WERI-Rb-1 (cell line): ENCODE measurements at regions not wholly inside any gene's neighbourhood (a gene's known extent, or its start where the extent isn't known, plus 50 kb on each side); places are given as distances from the start of the nearest gene placed in this dataset.

Source experiments
- DNase-seq: peaks from one replicate; pipeline ENCODE4 v3.0.0-alpha.2; 2020
- H3K27ac ChIP-seq: fragments of 250-450 bp; sonication (Bioruptor Pico); 2 replicates; pipeline ENCODE4 v1.5.1; 2020; ENCODE audit warnings: mild to moderate bottlenecking, moderate library complexity
- H3K27me3 ChIP-seq: fragments of 250-450 bp; sonication (Bioruptor Pico); 2 replicates; pipeline ENCODE4 v1.5.1; 2021; ENCODE audit warnings: mild to moderate bottlenecking, low read depth, moderate library complexity; ENCODE audit not compliant: insufficient read depth, severe bottlenecking
- H3K36me3 ChIP-seq: fragments of 250-450 bp; sonication (Bioruptor Pico); 2 replicates; pipeline ENCODE4 v1.5.1; 2020; ENCODE audit warnings: mild to moderate bottlenecking, moderate library complexity
- H3K4me3 ChIP-seq: 2 replicates; pipeline ENCODE4 v1.5.1; 2011; ENCODE audit warnings: low read depth, mild to moderate bottlenecking, control low read depth, low read length
- H3K9me3 ChIP-seq: fragments of 250-450 bp; sonication (Bioruptor Pico); 2 replicates; pipeline ENCODE4 v1.5.1; 2021; ENCODE audit warnings: mild to moderate bottlenecking, moderate library complexity; ENCODE audit not compliant: severe bottlenecking
- CTCF ChIP-seq: IDR thresholded peaks from 2 replicates; pipeline ENCODE4 v1.5.1; 2011; ENCODE audit warnings: low read depth, mild to moderate bottlenecking, control low read depth, inconsistent platforms, low read length

DNA sequence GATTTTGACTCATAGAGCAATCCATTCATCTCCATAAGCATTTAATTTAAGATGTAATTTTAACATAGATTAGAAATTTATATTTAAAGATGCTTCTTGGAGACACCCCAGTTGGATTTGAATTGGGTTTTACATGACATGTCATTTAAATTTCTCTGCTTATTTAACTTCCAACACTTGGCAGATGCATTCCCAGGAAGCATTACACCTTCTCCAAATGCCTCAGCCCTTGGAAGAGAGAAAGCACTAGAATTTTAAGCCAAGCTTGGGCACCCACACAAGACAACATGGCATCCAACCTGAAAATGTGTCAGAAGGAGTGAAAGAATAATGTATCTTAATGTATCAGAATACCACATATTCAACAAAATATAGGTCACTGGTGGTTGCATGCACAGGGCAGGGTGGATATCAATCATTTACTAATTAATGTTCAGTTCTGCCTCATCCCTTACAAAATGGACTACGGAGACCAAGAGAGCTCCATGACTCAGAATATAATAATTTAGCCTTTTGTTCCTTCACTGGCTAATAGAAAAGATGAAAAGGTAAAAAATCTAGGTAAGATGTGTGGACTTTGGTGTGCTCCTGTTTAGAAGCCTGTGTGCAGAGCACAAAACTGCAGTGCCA, 541.7 kb upstream of the SORCS1 start:
- Histone ChIP-seq H3K27me3 (no peaks in the 10 kb centered on the region), H3K36me3 (no peaks in the 10 kb centered on the region), H3K4me3 (no peak overlapping the region), H3K9me3 (no peaks in the 10 kb centered on the region), H3K27ac (no peak overlapping the region)
- no peak for DNase-seq
- TF ChIP-seq CTCF, result no peak

GRCh38 chr10:107701943-107702342, 537.4 kb upstream of the SORCS1 start:
- no peaks in the 10 kb centered on the region for H3K9me3 ChIP-seq
- no peak for TF ChIP-seq CTCF
- no peak for DNase-seq

GRCh38 chr10:107692072-107692471, 527.6 kb upstream of the SORCS1 start:
- H3K4me3 ChIP-seq, result no peak overlapping the region
- DNase-seq, result no peak
- TF ChIP-seq CTCF, result no peak
- H3K27me3 ChIP-seq, result no peaks in the 10 kb centered on the region
- H3K27ac ChIP-seq, result no peak overlapping the region
- H3K36me3 ChIP-seq, result no peaks in the 10 kb centered on the region
- H3K9me3 ChIP-seq, result no peaks in the 10 kb centered on the region

More at GRCh38 chr10:107701943-107702342, 537.4 kb upstream of the SORCS1 start:
- Histone ChIP-seq H3K36me3 (no peaks in the 10 kb centered on the region), H3K27ac (no peak overlapping the region), H3K4me3 (no peak overlapping the region), H3K27me3 (no peaks in the 10 kb centered on the region)

- no peak for TF ChIP-seq CTCF
Observed at GRCh38 chr10:107689323-107689722, 524.8 kb upstream of the SORCS1 start.

GRCh38 chr10:107687701-107688100, 523.2 kb upstream of the SORCS1 start:
- Histone ChIP-seq H3K27ac (no peak overlapping the region), H3K36me3 (no peaks in the 10 kb centered on the region), H3K4me3 (no peak overlapping the region), H3K9me3 (no peaks in the 10 kb centered on the region), H3K27me3 (no peaks in the 10 kb centered on the region)
- DNase-seq, result no peak
- no peak for TF ChIP-seq CTCF

More at GRCh38 chr10:107689323-107689722, 524.8 kb upstream of the SORCS1 start:
- no peaks in the 10 kb centered on the region for H3K36me3 ChIP-seq
- no peak for DNase-seq
- H3K9me3 ChIP-seq, result no peaks in the 10 kb centered on the region
- no peak overlapping the region for H3K27ac ChIP-seq
- no peaks in the 10 kb centered on the region for H3K27me3 ChIP-seq
- H3K4me3 ChIP-seq, result no peak overlapping the region

- H3K27ac ChIP-seq, result no peak overlapping the region
- no peaks in the 10 kb centered on the region for H3K36me3 ChIP-seq
- DNase-seq, result no peak
Observed at GRCh38 chr10:107686095-107686494, 521.6 kb upstream of the SORCS1 start.

More at GRCh38 chr10:107686095-107686494, 521.6 kb upstream of the SORCS1 start:
- TF ChIP-seq CTCF, result no peak
- H3K27me3 ChIP-seq, result no peaks in the 10 kb centered on the region
- H3K4me3 ChIP-seq, result no peak overlapping the region
- H3K9me3 ChIP-seq, result no peaks in the 10 kb centered on the region
